ACHN (cell line): ENCODE measurements at regions not wholly inside any gene's neighbourhood (a gene's known extent, or its start where the extent isn't known, plus 50 kb on each side); places are given as distances from the start of the nearest gene placed in this dataset.

Source experiments
- DNase-seq: peaks from one replicate; pipeline ENCODE4 v3.0.0-alpha.2; 2015
- in situ Hi-C: cut with HindIII; loops from 2 replicates; pipeline ENCODE4 v1.10.0; 2017; ENCODE audit warnings: low sequenced_read_pairs, low pct_ligation_motif_present, low pct_unique_long_range_greater_than_20kb

DNA sequence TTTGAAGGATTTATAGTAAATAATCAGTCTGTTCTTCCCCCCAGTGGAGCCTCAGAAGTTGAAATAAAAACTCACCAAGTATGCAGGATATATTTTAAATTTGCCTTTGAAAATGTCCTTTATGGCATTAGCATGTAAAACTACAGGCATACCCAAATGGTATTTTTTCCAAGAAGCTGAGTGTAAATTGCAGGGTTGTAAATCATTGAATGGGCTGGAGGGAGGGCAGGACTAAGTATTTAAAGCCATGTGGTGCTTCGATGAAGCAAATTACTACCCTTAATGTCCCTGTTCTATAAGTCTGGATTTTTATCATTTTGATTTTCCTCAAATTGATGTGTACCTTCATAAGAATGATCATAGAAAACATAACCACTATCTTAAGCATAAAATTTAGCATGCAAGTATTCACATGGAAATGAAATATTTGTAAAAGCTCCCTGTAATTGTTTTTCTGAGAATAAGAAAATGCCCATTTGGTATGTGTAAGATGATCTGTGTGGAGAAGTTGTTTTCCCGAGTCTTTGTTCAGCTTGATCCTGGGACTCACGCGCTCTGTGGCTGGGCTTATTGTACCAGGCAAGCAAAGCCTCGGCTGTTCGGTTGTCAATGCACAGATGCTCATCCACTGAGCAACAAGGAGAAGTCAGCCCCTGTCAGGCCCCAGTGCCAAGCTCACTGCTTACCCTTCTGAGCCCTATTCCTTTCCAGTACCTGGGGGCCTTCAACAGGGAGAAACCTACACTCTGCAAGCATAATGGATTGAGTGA is 66.7 kb downstream of the CD164 start:
- no peak for DNase-seq
- in situ Hi-C loops: no loop called here

DNA sequence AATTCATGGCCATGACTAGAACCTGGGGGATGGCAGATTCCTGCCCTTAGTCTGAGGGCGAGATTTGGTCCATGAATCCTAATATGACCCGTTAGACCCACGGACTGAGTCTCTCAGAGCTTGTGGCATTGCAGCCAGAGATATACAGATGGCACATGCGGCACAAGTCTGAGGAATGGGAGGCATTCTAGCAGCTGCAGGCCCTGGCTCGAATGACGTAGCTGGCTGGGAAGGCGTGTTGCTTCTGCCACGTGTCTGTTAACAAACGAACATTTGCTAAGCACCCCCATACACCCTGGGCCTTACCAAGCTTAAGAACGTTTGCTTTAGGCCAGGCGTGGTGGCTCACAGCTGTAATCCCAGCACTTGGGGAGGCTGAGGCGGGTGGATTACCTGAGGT is 68.0 kb downstream of the CD164 start:
- DNase-seq: no peak
- in situ Hi-C loops: no loop called here

DNA sequence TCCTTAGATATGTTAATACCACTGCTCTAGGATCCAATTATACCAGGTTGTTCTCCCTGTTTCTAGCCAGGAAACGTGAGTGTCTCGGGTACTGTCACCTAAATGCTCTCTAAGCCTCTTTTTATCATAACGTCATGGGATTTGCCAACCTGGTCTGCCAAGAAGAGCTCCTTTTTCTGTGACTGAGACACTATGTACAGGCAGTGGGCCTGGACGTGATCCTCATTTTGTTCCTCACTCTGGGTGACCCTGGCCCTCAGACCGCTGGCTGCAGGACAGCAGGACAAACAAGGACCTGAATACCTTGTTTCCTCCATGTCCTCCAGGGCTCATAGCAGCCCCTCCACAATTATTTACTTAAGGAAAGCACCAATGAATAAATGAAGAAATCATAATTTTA is 69.1 kb downstream of the CD164 start:
- no peak for DNase-seq
- in situ Hi-C loops: no loop called here

DNA sequence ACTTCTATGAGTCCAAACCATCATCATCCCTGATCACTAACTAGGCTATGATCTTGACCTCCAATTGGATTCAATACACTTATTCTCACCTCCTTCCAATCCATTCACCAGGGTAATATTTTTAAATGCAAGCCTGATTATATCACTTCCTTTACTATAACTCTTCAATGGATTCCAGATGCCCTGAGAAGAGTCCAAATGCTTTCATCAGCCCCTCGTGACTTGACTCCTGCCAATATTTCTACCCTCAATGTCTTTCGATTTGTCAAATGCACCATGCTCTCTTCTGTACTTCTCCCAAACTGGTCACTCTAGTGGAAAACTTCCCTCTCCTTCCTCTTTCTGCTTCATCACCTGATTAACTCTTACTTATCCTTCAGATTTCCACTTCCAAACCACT is 70.8 kb downstream of the CD164 start:
- DNase-seq: no peak
- in situ Hi-C loops: no loop called here

DNA sequence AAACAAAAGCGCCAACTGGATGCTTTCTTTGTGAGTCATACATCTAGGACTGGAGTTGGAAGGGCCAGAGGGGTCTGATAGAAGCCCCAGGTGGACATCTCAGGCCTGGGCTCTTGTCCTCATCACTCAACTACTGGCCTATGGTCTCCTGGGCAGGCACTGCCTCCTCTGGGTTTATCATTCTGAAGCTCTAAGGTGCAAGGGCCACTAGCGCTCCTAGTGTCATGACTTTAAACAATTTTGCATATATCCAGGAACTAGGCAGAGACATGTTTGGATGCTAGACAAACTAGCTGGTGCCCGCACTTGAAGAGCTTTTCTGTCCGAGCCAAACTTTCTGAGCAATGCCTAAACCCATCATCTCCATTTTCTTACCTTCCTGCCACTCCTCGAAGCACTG is 72.3 kb downstream of the CD164 start:
- DNase-seq: no peak
- in situ Hi-C loops: no loop called here

DNA sequence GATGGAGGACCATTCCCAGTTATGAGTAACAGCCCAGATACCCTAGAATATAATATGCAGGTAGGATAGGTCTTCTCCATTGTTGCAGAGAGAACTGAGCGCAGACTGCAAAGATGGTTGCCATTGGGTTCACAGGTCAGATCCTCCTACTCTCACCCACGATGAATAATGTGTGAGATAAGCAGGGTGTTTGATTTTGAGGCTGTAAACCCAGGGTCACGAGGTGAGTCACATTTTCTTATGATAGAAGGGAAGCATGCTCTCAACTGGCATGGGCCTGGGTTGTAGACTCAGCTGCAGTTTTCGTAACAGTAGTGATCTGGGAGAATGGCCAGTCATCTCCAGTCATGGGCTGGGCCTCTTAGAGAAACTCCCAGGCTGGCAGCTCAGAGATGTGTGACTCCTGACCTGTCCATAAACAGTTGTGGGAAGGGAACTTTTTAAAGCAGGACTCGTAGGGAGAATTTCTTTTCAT is 74.2 kb downstream of the CD164 start:
- in situ Hi-C loops: no loop called here
- DNase-seq: no peak

DNA sequence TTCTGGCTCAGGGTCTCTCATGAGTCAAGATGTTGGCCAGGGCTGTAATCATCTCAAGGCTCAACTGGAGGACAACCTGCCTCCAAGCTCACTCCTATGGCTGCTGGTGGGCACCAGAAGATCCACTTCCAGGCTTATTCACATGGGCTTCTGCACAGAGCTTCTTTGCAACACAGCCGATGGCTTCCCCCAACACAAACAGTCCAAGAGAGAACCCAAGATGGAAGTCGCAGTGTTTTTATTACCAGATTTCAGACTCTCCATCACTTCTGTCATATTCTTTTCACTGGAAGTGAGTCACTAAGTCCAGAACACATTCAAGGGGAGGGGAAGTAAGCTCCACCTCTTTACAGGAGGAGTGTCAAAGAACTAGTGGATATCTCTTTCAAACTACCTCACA is 75.5 kb downstream of the CD164 start:
- no peak for DNase-seq
- in situ Hi-C loops: no loop called here

DNA sequence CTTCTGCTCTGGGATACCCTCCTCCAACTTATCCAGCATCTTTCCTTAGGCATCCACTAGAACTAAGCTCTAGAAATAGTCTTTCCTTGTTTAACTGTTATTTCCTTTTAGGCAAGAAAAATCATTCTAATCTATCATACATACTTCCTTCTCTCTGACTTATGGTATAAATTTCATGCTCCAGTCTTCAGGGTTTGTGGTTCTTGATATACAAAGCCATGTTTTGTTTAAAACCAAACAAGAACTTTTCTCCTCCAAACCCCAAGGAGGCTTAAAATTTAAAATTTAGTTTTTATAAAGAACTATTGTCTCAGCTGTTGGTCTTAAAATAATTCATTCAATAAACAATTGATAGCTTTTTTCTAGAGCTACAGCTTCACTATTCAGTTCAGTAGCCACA is 77.2 kb downstream of the CD164 start:
- DNase-seq: no peak
- in situ Hi-C loops: no loop called here

DNA sequence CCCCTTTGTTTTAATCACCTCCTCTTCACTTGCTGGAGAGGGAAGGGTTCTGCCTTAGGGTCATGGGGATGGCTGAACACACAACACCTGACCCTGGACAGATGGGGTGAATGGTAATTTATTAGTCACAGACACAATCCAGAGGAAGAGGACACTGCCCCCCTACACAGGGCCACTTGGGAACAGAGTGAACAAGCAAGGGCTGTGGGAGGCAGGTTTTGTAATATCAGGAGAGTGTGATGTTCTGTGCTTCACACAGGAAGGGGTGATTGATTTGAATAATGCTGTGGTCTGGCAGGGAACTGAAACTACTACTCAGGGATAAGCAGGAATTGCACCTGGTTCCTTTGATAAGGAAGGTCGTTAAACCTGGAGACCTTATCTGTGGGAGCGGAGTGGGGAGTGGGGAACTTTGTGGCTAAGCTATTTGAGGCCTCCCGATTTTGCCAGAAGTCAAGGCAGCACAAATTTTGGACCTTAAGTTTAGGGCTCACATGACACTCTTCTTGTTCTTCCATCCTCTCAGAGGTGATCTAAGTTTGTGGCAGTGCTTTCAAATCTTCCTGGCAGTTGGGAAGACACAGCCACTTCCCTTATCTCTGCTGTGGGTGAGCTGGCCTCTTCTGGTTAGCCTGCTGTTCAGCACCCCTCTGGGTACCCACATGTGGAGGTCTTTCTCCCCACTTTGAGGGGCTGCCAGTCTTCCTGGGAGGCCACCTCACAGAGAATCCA is 77.8 kb downstream of the CD164 start:
- in situ Hi-C loops: no loop called here
- no peak for DNase-seq

DNA sequence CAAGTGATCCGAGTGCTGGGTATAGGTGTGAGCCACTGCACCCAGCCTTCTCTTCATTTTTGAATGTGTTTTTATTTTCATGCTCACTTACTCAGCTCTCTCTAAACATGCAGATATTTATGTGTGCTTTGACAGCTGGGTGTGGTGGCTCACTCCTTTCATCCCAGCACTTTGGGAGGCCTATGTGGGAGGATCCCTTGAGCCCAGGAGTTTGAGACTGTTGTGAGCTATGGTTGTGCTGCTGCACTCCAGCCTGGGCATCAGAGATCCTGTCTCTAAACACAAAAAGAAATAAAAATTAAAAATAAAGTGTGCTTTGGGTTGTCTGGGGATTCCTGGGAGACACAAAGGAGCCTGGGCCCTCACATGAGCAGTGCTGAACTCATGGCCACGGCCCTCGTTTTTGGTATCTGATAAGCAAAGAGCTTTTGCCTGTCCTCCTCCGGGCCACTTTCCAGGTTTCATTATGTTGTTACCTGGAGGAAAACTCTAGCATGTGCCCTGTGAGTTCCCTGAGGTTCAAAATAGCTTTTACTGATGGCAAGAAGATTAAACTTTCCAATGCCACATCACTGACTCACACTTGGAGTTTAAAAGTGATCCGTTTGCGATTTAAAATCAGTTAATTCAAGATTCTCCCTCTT is 78.5 kb downstream of the CD164 start:
- in situ Hi-C loops: no loop called here
- no peak for DNase-seq

DNA sequence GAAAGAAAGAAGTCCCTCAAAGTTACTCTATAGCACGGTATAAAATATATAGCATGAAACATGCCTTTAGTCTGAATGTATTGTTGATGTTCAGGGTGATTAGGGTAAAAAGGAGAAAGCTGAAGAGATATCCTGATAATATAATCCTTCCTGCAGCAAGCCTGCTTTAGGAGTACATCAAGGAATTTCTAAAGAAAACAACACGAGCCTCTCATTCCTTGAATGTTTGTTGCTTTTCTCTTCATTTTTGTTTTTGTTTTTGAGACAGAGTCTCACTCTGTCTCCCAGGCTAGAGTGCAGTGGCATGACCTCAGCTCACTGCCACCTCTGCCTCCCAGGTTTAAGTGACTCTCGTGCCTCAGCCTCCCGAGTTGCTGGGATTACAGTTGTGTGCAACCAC is 79.1 kb downstream of the CD164 start:
- no peak for DNase-seq
- in situ Hi-C loops: no loop called here

DNA sequence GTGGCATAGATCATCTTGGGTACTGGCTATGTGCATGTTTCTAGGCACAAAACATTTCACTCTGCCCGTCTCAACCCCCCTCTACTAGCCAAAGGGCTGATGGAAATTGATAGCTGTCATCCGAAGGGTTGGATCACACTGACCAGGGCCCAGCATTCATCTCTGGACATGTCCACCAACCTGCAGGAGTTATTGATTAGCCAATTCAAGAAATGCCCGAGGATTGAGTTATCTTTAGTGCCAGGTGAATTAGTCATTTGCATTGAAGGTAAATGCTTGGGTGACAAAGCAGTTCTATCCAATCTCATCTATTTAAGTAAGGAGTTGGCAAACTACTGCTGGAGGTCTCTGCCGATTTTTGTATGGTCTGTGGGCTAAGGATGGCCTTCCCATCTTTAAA is 80.1 kb downstream of the CD164 start:
- in situ Hi-C loops: no loop called here
- DNase-seq: no peak

DNA sequence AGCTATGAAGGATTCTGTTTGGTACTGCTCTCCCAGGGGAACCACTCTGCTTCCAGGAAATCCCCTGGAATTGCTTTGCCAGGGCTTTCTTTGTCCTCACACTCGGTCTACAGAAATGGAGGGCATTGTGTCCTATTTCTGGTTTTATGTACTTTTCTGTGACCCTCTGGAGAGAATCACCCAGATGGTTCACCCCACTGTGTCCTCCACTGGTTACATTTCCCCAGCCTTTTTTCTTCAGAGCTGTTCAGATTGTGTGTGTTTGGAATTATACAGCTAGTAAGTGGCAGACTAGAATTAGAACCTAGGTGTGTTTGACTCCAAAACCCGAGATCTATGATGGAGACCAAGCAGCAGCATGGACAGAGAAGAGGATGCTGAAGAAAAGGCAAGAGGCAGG is 80.8 kb downstream of the CD164 start:
- no peak for DNase-seq

DNA sequence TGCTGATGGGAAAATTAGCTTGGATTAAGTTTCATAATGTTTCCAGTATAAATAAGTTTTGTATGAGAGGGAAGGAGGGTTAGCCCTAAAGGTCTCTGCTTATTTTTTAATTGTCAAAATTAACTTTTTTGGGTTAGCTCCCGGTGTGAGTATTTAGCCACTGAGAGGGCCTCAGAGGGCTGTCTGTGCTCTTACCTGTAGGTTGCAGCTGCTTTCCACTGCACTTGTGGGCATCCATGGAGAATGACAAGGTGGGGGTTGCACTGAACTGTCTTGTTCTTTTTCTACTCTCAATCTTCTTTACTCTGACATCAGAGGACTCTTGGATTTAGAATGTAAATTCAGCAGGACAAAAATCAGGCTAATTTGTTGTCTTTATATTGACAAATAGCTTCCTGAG is 81.4 kb downstream of the CD164 start:
- DNase-seq: no peak
- in situ Hi-C loops: no loop called here

More for the DNA sequence above, 80.8 kb downstream of the CD164 start:
- in situ Hi-C loops: no loop called here

DNA sequence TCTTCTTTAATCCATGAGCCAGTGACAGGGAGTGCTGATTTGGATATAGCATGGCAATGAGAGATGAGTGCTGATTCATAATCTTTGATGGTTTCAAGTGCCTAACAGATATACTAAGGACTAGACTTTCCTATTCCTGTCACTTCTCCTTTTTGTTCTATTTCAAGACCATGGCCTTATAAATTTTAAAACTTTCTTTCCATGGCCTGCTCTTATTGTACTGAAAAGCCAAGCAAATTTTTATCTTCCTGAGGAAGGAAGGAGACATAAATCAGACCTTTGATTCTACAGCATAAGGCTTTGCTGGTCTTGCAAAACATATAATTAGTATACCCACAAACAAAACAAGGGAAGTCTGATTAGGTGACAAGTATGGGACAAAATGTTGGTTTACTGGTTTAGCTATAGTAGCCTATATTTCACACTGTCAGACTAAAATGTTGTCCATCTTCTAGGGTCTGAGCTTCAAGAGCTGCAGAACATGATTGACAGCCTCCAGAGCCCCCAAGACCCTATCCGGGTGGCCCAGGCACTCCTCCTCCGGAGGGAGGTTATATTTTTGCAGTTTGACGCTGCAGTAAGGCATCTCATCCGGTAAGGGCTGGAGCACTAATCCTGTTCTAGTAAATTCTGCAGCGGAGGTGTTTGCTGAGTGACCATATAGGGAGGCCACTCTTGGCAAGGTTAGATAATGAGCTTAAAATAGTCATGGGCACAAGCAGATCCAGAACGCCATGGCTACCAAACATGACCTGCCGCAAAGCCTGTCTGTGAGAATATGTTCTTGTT is 82.3 kb downstream of the CD164 start:
- in situ Hi-C loops: no loop called here
- no peak for DNase-seq

DNA sequence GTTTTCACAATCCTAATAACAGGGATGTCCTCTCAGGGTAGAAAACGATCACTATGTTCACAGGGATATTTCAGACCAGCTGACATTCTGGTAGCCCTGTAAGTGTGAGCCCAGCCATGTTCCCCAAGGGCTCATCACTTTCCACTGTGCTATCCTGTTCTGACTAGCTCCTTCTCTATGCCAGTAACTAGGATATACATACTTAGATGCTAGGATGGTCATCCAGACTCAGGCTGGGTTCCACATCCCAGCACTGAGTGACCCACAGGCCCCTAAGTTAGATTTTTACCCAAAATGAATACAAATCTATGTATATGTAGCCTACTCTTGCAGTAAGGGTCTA is 83.0 kb downstream of the CD164 start:
- no peak for DNase-seq

DNA sequence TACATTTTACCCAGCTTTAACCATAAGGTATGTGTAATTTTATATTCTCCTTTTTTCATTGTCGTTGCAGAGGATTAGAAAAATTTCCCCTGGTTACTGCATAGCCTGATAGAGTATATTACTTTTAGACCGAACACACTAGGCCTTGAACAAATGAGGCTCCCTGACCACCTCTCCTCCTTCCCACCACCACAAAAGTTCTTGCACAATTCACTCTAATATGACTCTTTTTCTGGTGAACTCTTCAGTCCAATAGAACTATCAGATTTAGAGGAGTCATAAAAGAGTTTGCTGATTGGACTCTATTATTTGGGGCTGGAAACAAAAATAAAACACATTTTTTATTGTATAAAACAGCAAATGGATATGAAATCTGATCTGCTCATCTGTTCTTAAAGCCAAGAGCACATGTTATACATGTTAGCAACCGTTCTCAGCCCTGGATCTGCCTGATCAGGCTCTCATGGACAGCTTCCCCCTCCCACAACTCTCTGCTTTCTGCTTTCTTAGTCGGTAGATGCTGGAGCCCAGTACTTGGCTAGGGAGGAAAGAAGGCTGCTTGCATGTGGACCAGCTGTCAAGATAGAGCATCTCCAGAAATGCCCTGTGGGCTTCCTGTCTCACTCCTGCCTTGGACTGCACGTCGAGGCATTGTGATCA is 83.5 kb downstream of the CD164 start:
- in situ Hi-C loops: no loop called here
- no peak for DNase-seq

More for the DNA sequence above, 83.0 kb downstream of the CD164 start:
- in situ Hi-C loops: no loop called here

DNA sequence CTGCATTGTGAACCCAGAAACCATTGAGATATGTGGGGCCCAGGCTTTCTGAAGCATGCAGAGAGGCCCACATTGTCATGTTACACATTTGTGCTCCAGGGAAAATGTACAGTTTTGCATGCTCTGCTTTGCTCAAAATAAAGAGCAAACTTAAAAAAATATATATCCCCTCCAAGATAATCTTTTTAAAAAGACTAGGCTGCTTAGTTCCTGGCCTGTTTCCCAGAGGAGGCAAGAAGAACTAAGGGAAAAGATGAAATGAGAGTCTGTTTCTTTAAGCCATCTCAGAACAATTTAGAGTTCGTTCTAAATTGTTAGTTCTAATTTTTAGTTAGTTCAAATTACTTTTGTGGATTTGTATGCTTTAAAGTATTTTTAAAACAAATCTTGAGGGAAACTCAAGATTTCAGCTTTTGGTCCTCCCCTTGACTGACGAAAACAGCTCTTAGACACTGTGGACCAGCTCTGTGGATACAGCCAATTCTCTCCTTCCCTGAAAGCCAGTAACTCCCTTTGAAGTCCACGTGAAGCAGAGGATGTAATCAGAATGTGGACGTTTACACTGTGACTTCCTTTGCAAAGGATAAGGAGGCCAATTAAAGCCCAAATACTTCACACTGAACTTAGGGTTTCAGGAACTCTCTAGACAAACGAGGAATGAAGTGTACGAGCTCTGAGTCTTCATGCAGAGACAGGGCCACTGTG is 84.7 kb downstream of the CD164 start:
- no peak for DNase-seq
- in situ Hi-C loops: no loop called here
